ENCODE measurements at regions not wholly inside any gene's neighbourhood (a gene's known extent, or its start where the extent isn't known, plus 50 kb on each side); places are given as distances from the start of the nearest gene placed in this dataset.

GRCh38 chr10:8246548-8246947 lies 192.1 kb downstream of the GATA3 start:
- no peaks in the 10 kb centered on the region for H3K27me3 ChIP-seq (ENCODE audit: low read depth)
- no peak overlapping the region for H3K4me3 ChIP-seq
- no peaks in the 10 kb centered on the region for H3K9me3 ChIP-seq
- H3K27ac ChIP-seq = no peak overlapping the region
- no peak for DNase-seq
- ATAC-seq = no peak
- intact Hi-C loops (cut with DNase I) = no loop called here
- no peaks in the 10 kb centered on the region for H3K4me1 ChIP-seq
- TF ChIP-seq CTCF (IDR thresholded peaks at IDR 0.05) = no peak
- H3K36me3 ChIP-seq = no peaks in the 10 kb centered on the region

GRCh38 chr10:8247191-8247590 lies 192.7 kb downstream of the GATA3 start:
- DNase-seq (no peak), ATAC-seq (no peak)
- Histone ChIP-seq H3K4me1 (no peaks in the 10 kb centered on the region), H3K9me3 (no peaks in the 10 kb centered on the region), H3K36me3 (no peaks in the 10 kb centered on the region), H3K4me3 (no peak overlapping the region), H3K27me3 (ENCODE audit: low read depth) (no peaks in the 10 kb centered on the region), H3K27ac (no peak overlapping the region)
- intact Hi-C loops (cut with DNase I) = no loop called here
- TF ChIP-seq CTCF (IDR thresholded peaks at IDR 0.05) = no peak

GRCh38 chr10:8248868-8249267 lies 194.4 kb downstream of the GATA3 start:
- H3K9me3 ChIP-seq = no peaks in the 10 kb centered on the region
- no peaks in the 10 kb centered on the region for H3K36me3 ChIP-seq
- no peak for DNase-seq
- H3K4me1 ChIP-seq = no peaks in the 10 kb centered on the region
- no peaks in the 10 kb centered on the region for H3K27me3 ChIP-seq (ENCODE audit: low read depth)
- no peak overlapping the region for H3K27ac ChIP-seq
- H3K4me3 ChIP-seq = no peak overlapping the region
- intact Hi-C loops (cut with DNase I) = no loop called here
- TF ChIP-seq CTCF (IDR thresholded peaks at IDR 0.05) = no peak
- ATAC-seq = no peak

- H3K27ac ChIP-seq = no peak overlapping the region
- H3K4me3 ChIP-seq = no peak overlapping the region
- no peaks in the 10 kb centered on the region for H3K36me3 ChIP-seq
- H3K27me3 ChIP-seq (ENCODE audit: low read depth) = no peaks in the 10 kb centered on the region
- no peak for ATAC-seq
- H3K9me3 ChIP-seq = no peaks in the 10 kb centered on the region
- no peak for TF ChIP-seq CTCF (IDR thresholded peaks at IDR 0.05)
- DNase-seq = no peak
- no peaks in the 10 kb centered on the region for H3K4me1 ChIP-seq
- intact Hi-C loops (cut with DNase I) = no loop called here
Measured at GRCh38 chr10:8254350-8254749, 199.9 kb downstream of the GATA3 start.

- no peaks in the 10 kb centered on the region for H3K27me3 ChIP-seq (ENCODE audit: low read depth)
- no peaks in the 10 kb centered on the region for H3K4me1 ChIP-seq
- DNase-seq (no peak), ATAC-seq (no peak)
- no peaks in the 10 kb centered on the region for H3K36me3 ChIP-seq
- no peak overlapping the region for H3K27ac ChIP-seq
- H3K4me3 ChIP-seq = no peak overlapping the region
- TF ChIP-seq CTCF (IDR thresholded peaks at IDR 0.05) = no peak
- intact Hi-C loops (cut with DNase I) = no loop called here
- no peaks in the 10 kb centered on the region for H3K9me3 ChIP-seq
Measured at GRCh38 chr10:8255301-8255700, 200.8 kb downstream of the GATA3 start.

- Histone ChIP-seq H3K36me3 (no peaks in the 10 kb centered on the region), H3K27me3 (ENCODE audit: low read depth) (no peaks in the 10 kb centered on the region), H3K4me1 (no peaks in the 10 kb centered on the region), H3K9me3 (no peaks in the 10 kb centered on the region), H3K4me3 (no peak overlapping the region), H3K27ac (no peak overlapping the region)
- DNase-seq (no peak), ATAC-seq (no peak)
- no peak for TF ChIP-seq CTCF (IDR thresholded peaks at IDR 0.05)
- intact Hi-C loops (cut with DNase I) = no loop called here
Measured at GRCh38 chr10:8260645-8261044, 206.2 kb downstream of the GATA3 start.
